Adipocyte (in vitro differentiated cells): ENCODE measurements at regions not wholly inside any gene's neighbourhood (a gene's known extent, or its start where the extent isn't known, plus 50 kb on each side); places are given as distances from the start of the nearest gene placed in this dataset.
"Not testable (repeated sequence)": the region's sequence is repeated elsewhere in the genome, so short reads cannot be mapped to it uniquely, and the experiment has no call there.

ENCODE experiments used
- DNase-seq: peaks from one replicate; pipeline ENCODE4 v3.0.0-alpha.2; 2015; ENCODE audit warnings: low read depth
- H3K27me3 ChIP-seq: replicated peaks from 2 replicates; pipeline ENCODE4 v1.7.0; 2013; ENCODE audit warnings: mild to moderate bottlenecking, low read length, moderate library complexity; ENCODE audit not compliant: control insufficient read depth, insufficient read depth
- H3K36me3 ChIP-seq: 2 replicates; pipeline ENCODE4 v1.7.0; 2013; ENCODE audit warnings: low read length, mild to moderate bottlenecking, moderate library complexity; ENCODE audit not compliant: control insufficient read depth, insufficient read depth, severe bottlenecking
- H3K4me1 ChIP-seq: 2 replicates; pipeline ENCODE4 v1.7.0; 2013; ENCODE audit warnings: mild to moderate bottlenecking, low read length, moderate library complexity; ENCODE audit not compliant: control insufficient read depth, insufficient read depth
- H3K4me3 ChIP-seq: 2 replicates; pipeline ENCODE4 v1.7.0; 2013; ENCODE audit warnings: mild to moderate bottlenecking, low read length, moderate library complexity
- H3K9ac ChIP-seq: 2 replicates; pipeline ENCODE4 v1.7.0; 2013; ENCODE audit warnings: mild to moderate bottlenecking, low read length, moderate library complexity
- H3K9me3 ChIP-seq: 2 replicates; pipeline ENCODE4 v1.7.0; 2013; ENCODE audit warnings: mild to moderate bottlenecking, low read length, moderate library complexity; ENCODE audit not compliant: control insufficient read depth

DNA sequence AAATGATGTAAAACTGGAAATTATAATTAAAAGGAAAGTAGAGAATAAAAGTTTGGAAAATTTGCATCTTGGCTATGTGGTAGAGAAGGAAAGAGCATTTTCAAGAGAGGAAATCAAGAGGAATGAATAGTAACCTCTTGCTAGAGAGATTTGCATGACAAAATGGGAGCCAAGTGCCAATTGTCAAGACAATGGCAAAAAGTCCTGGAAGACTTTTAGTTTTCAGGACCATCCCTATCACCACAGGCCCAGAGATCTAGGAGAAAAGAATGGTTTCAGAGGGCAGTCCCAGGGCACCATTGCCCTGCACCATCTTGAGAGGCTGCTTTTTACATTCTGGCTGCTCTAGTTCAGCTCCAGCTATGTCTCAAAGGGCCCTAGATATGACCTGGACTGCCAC lies 1427.6 kb downstream of the ZPLD1 start:
- no peaks in the 10 kb centered on the region for H3K9me3 ChIP-seq
- no peak overlapping the region for H3K9ac ChIP-seq
- no peak for DNase-seq
- no peaks in the 10 kb centered on the region for H3K27me3 ChIP-seq
- no peaks in the 10 kb centered on the region for H3K4me1 ChIP-seq
- no peaks in the 10 kb centered on the region for H3K36me3 ChIP-seq
- H3K4me3 ChIP-seq, result no peak overlapping the region

DNA sequence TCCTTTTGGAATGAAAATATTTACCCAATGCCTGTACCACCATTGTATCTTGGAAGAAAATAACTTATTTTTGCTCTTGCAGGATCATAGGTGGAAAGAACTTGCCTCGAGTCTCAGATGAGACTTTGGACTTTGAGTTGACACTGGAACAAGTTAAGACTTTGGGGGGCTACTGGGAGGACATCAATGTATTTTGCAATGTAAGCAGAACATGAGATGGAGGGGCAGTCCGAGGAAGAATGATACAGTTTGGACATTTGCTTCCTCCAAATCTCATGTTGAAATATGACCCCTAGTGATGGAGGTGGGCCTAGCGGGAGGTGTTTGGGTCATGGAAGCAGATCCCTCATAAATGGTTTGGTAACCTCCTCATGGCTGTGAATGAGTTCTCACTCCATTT lies 1428.6 kb downstream of the ZPLD1 start:
- H3K27me3 ChIP-seq, result no peaks in the 10 kb centered on the region
- H3K36me3 ChIP-seq, result no peaks in the 10 kb centered on the region
- H3K9ac ChIP-seq, result no peak overlapping the region
- H3K9me3 ChIP-seq, result no peaks in the 10 kb centered on the region
- H3K4me1 ChIP-seq, result no peaks in the 10 kb centered on the region
- no peak for DNase-seq
- no peak overlapping the region for H3K4me3 ChIP-seq

DNA sequence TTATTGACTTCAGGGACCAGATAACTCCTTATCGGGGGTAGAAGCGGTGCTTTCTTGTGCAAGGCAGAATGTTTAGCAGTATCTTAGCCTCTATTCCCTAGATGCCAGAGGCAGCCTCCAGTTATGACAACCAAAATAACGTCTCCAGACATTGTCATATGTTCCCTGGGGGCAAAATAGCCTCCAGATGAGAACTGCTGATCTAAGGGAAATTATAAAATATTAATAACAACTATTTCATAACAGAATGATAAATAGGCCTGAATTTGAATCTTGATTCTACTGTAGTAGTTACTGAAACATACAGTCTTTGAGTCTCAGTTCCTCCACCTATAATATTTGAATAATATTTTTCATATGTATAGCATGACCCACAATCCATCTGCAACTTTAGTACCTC lies 1431.3 kb downstream of the ZPLD1 start:
- Histone ChIP-seq H3K36me3 (no peaks in the 10 kb centered on the region), H3K4me3 (no peak overlapping the region), H3K4me1 (no peaks in the 10 kb centered on the region), H3K27me3 (no peaks in the 10 kb centered on the region), H3K9ac (no peak overlapping the region), H3K9me3 (no peaks in the 10 kb centered on the region)
- DNase-seq, result no peak

DNA sequence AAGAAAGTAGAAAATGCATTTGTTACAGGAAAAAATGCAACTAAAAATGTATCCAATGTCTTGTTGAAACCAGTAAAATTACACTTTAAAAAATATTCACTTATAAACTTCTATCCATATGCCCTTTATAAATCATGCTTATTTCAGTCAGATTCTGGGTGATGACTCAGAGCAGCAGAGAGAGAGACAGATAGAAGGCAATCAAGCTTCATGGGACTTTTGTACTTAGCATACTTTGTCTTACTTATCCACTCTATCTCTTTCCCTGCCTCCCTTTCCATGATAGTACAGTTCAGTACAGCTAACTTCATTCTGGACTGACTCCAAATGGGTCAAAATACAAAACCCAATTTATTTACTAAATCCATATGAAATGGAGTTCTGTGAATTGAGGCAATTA lies 1438.2 kb downstream of the ZPLD1 start:
- no peaks in the 10 kb centered on the region for H3K36me3 ChIP-seq
- H3K9me3 ChIP-seq, result no peaks in the 10 kb centered on the region
- no peak overlapping the region for H3K4me3 ChIP-seq
- H3K4me1 ChIP-seq, result no peaks in the 10 kb centered on the region
- no peak for DNase-seq
- H3K9ac ChIP-seq, result no peak overlapping the region
- no peaks in the 10 kb centered on the region for H3K27me3 ChIP-seq

DNA sequence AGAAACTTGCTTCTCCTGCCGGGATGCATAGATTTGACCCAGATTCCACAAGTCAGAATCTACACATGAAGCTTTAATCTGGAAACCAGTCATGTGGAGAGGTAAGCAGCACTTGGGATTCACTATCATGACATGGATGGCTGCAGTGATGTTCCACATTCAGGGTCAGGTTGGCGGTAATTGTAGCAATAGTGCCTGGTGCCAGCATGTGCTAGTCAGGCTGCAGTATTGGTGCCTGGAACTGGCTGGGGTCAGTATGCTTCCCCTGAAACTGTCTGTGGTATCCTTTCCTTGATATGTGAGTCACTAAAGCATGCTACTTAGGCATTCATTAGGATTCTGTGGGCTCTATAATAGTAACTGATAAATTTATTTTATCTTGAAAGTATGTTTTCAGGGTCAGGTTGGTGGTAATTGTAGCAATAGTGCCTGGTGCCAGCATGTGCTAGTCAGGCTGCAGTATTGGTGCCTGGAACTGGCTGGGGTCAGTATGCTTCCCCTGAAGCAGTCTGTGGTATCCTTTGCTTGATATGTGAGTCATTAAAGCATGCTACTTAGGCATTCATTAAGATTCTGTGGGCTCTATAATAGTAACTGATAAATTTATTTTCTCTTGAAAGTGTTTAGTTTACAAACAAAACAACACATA lies 1439.2 kb downstream of the ZPLD1 start:
- H3K9ac ChIP-seq, result no peak overlapping the region
- no peaks in the 10 kb centered on the region for H3K36me3 ChIP-seq
- no peak overlapping the region for H3K4me3 ChIP-seq
- H3K9me3 ChIP-seq, result no peaks in the 10 kb centered on the region
- no peak for DNase-seq
- no peaks in the 10 kb centered on the region for H3K27me3 ChIP-seq
- no peaks in the 10 kb centered on the region for H3K4me1 ChIP-seq

DNA sequence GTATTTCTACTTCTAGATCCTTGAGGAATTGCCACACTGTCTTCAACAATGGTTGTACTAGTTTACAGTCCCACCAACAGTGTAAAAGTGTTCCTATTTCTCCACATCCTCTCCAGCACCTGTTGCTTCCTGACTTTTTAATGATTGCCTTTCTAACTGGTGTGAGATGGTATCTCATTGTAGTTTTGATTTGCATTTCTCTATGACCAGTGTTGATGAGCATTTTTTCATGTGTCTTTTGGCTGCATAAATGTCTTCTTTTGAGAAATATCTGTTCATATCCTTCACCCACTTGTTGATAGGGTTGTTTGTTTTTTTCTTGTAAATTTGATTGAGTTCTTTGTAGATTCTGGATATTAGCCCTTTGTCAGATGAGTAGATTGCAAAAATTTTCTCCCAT lies 1447.0 kb downstream of the ZPLD1 start:
- DNase-seq, H3K9ac ChIP-seq, H3K4me3 ChIP-seq, H3K36me3 ChIP-seq, H3K9me3 ChIP-seq, H3K27me3 ChIP-seq, H3K4me1 ChIP-seq: not testable (repeated sequence)

DNA sequence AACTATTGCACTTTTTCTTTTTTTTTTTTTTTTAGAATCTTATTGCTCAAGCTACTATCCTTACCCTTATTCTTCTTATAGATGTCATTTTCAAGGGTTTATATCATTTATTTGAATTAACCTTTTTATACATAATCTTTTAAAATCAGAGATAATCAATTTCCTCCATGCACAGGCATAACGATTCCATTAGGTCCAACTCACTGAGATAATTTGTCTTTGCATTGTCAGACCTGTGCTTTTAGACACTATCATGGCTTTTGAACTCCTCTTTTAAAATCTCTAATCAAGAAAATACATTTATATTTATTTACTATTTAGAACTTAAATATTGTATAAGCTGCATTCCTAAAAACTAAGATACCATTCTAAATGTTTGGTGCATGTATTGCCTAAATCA lies 1454.9 kb downstream of the ZPLD1 start:
- Histone ChIP-seq H3K4me3 (no peak overlapping the region), H3K9ac (no peak overlapping the region), H3K27me3 (no peaks in the 10 kb centered on the region), H3K36me3 (no peaks in the 10 kb centered on the region), H3K9me3 (no peaks in the 10 kb centered on the region), H3K4me1 (no peaks in the 10 kb centered on the region)
- DNase-seq, result no peak

DNA sequence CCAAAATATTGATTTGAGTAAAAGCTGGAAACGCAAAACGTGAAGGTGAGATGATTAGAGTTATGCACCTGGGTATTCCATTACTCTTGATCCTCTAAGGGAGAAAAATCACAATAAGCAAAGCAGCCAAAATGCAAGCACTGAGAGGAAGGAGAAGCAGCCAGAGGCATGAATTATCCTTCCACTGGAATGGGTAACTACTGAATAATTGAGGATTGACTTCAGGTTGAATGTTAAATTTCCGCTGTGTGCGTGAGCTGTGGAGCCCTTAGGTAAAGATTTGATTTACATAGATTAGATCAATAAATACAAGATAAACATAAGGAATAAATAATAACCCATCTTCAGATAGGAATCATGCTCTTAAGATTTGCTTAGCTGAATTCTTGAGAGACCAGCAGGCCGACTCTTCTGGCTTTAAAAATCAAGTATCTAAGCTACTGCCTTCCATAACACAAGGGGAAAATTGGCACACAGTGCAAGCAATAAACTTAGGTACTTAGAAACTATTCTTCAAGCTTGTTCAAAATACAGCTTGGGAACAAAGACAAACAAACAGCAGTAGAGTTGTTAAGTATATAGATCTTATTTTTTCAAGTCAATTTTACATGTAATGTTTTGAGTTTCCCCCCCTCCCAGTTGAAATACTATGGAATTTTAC lies 1459.5 kb downstream of the ZPLD1 start:
- no peaks in the 10 kb centered on the region for H3K27me3 ChIP-seq
- H3K9ac ChIP-seq, result no peak overlapping the region
- H3K4me1 ChIP-seq, result no peaks in the 10 kb centered on the region
- no peaks in the 10 kb centered on the region for H3K9me3 ChIP-seq
- H3K36me3 ChIP-seq, result no peaks in the 10 kb centered on the region
- H3K4me3 ChIP-seq, result no peak overlapping the region
- DNase-seq, result no peak

DNA sequence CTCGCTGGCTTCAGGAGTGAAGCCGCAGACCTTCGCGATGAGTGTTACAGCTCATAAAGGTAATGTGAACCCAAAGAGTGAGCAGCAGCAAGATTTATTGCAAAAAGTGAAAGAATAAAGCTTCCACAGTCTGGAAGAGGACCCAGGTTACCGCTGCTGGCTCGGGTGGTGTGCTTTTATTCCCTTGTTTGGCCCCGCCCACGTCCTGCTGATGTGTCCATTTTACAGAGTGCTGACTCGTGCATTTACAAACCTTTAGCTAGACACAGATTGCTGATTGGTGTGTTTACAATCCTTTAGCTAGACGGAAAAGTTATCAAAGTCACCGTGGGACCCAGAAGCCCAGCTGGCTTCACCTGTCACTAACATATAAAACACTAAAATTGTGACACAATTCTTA lies 1464.5 kb downstream of the ZPLD1 start:
- DNase-seq, result no peak
- Histone ChIP-seq H3K4me1 (no peaks in the 10 kb centered on the region), H3K27me3 (no peaks in the 10 kb centered on the region), H3K4me3 (no peak overlapping the region), H3K36me3 (no peaks in the 10 kb centered on the region), H3K9me3 (no peaks in the 10 kb centered on the region), H3K9ac (no peak overlapping the region)

DNA sequence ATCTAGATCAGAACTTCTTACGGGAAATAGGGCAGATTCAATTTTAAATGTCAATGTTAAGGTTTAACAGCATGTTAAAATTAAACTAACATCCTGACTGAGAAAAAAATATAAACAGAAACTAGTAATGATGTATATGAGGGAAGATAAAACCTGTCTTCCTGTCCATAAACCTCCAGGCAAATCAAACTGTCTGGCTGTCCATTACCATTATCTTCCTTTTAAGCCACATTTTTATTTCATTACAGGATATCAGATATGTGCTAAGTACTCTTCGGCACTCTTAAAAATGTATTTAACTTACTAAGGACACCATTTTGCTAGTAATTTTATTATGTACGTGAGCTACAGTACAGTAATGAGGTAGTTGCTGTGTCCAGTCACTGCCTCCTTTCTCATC lies 1461.7 kb upstream of the ALCAM start:
- Histone ChIP-seq H3K9me3 (no peaks in the 10 kb centered on the region), H3K4me3 (no peak overlapping the region), H3K27me3 (no peaks in the 10 kb centered on the region), H3K36me3 (no peaks in the 10 kb centered on the region), H3K4me1 (no peaks in the 10 kb centered on the region), H3K9ac (no peak overlapping the region)
- no peak for DNase-seq

DNA sequence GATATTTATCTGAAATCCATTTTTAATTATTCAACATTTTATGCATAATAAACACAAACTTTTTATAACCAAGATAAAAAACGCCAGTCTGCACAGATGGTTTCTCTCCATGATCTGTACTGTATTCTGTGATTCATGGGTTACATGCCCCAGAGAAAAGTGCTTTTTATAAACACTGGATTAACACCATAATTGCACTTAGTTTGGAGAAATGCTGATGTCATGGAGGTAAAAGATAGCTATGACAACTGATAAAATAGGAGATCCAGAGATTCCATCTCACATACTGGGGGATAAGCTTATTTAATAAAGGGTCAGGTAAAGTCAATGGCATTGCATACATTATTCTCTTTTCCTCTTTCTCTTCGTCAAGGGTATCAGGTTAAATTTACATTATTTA lies 1460.4 kb upstream of the ALCAM start:
- Histone ChIP-seq H3K9me3 (no peaks in the 10 kb centered on the region), H3K4me3 (no peak overlapping the region), H3K36me3 (no peaks in the 10 kb centered on the region), H3K27me3 (no peaks in the 10 kb centered on the region), H3K9ac (no peak overlapping the region), H3K4me1 (no peaks in the 10 kb centered on the region)
- no peak for DNase-seq

DNA sequence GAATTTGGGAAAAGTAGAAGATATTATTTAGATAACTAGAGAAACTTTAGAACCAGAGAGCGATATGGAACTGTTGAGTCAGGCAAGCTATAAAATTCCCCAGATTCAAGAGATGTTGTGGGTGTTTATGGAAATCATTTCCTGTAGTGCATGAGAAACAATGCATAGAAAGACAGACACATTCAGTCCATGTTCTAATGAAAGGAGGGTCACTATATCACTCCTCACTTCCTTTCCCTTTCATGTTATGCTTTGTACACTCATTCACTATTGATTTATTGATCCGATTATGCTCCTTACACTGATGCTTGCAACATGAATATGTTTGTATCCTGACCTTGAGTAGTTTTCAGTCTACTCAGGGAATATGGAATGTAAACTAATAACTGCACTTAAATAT lies 1459.9 kb upstream of the ALCAM start:
- DNase-seq, result no peak
- H3K4me1 ChIP-seq, result no peaks in the 10 kb centered on the region
- H3K9me3 ChIP-seq, result no peaks in the 10 kb centered on the region
- H3K9ac ChIP-seq, result no peak overlapping the region
- H3K36me3 ChIP-seq, result no peaks in the 10 kb centered on the region
- H3K27me3 ChIP-seq, result no peaks in the 10 kb centered on the region
- no peak overlapping the region for H3K4me3 ChIP-seq
